Left ventricle myocardium inferior (tissue), 1 donor: ENCODE measurements at regions not wholly inside any gene's neighbourhood (a gene's known extent, or its start where the extent isn't known, plus 50 kb on each side); places are given as distances from the start of the nearest gene placed in this dataset.

ENCODE experiments used
- DNase-seq: peaks from one replicate; pipeline ENCODE4 v3.0.0-alpha.2; 2020
- H3K27ac ChIP-seq: fragments of 200-600 bp; replicated peaks from 2 replicates; pipeline ENCODE4 v1.8.0; 2021
- H3K27me3 ChIP-seq: fragments of 200-600 bp; 2 replicates; pipeline ENCODE4 v1.8.0; 2021; ENCODE audit warnings: low read depth
- H3K36me3 ChIP-seq: fragments of 200-600 bp; 2 replicates; pipeline ENCODE4 v1.8.0; 2021
- H3K4me1 ChIP-seq: fragments of 200-600 bp; 2 replicates; pipeline ENCODE4 v1.8.0; 2021
- H3K4me3 ChIP-seq: fragments of 200-600 bp; 2 replicates; pipeline ENCODE4 v1.8.0; 2021; ENCODE audit warnings: mild to moderate bottlenecking, moderate library complexity
- H3K9me3 ChIP-seq: fragments of 200-600 bp; replicated peaks from 2 replicates; pipeline ENCODE4 v1.8.0; 2021
- CTCF ChIP-seq: fragments of 200-600 bp; IDR thresholded peaks from 2 replicates; pipeline ENCODE4 v1.8.0; 2021; ENCODE audit warnings: antibody characterized with exemption, mild to moderate bottlenecking, borderline replicate concordance
- intact Hi-C: fragments of 100-400 bp; cut with micrococcal nuclease; formaldehyde crosslinking; loops from one replicate; pipeline ENCODE4 v1.11.0; 2022
- donor health status: DM: no; HTN: yes; CAD: no; lungs with severe emphysema.

DNA sequence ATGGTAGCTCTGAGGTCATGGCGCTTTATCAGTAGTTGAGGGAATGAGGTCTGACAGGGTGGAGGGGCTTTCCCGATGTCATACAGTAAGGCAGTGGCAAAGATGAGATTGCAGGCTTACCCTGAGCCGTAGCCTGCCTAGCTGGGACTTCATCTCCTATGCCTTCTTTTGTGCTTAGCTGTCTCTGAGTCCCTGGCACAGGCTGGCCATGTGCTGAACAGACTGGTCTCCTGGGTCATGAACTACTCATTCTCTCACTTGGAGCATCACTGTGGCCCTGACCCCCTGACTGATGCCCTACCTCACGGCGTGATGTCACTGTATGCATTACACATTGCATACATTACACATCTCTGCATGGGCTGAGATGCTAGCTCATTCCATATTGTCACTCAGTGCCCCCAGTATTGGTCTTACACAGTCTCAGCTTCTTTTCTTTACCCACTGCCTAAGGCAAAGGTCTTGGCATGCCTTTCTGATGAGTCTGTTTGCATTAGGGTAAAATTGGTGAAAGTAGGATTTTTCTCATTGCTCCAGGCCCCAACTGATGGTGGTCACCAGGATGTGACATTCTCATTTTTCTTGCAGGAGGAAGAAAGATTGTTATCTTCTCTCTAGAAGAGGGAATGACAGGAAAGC, 389.4 kb upstream of the CADM1 start:
- Histone ChIP-seq H3K27me3 (peaks cover 3% of the 10 kb centered on the region), H3K4me3 (no peak overlapping the region), H3K36me3 (no peaks in the 10 kb centered on the region), H3K9me3 (no peaks in the 10 kb centered on the region), H3K4me1 (no peaks in the 10 kb centered on the region), H3K27ac (no peak overlapping the region)
- intact Hi-C loops, result no loop called here
- DNase-seq, result no peak
- no peak for TF ChIP-seq CTCF

DNA sequence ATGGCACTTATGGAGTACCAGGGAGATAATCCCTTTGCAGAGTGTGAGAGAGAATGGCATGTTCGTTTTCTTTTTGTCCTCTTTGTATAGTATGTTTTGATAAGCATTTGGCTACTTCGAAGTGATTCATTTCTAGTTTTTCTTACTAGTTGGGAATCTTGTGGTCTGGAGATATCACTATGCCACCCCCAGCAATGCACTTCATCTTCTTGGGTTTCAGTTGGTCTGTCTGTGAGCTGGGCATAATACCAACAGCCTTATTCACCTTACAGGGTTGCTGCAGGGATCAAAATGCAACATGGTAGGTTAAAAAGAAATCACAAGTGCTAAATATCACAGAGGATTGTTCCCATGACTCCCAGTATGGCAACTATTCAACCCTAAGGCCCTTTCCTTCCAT, 387.8 kb upstream of the CADM1 start:
- DNase-seq, result no peak
- H3K27ac ChIP-seq, result no peak overlapping the region
- intact Hi-C loops, result no loop called here
- peaks cover 4% of the 10 kb centered on the region for H3K27me3 ChIP-seq
- H3K4me3 ChIP-seq, result no peak overlapping the region
- TF ChIP-seq CTCF, result no peak
- H3K4me1 ChIP-seq, result no peaks in the 10 kb centered on the region
- H3K9me3 ChIP-seq, result no peaks in the 10 kb centered on the region
- no peaks in the 10 kb centered on the region for H3K36me3 ChIP-seq

- intact Hi-C loops, result no loop called here
- DNase-seq, result no peak
- Histone ChIP-seq H3K4me1 (no peaks in the 10 kb centered on the region), H3K36me3 (no peaks in the 10 kb centered on the region), H3K27ac (no peak overlapping the region), H3K27me3 (peaks cover 4% of the 10 kb centered on the region), H3K4me3 (no peak overlapping the region), H3K9me3 (no peaks in the 10 kb centered on the region)
- TF ChIP-seq CTCF, result no peak
Measured at GRCh38 chr11:115891581-115891980, 387.4 kb upstream of the CADM1 start.

GRCh38 chr11:115890500-115890899, 386.3 kb upstream of the CADM1 start:
- intact Hi-C loops, result no loop called here
- TF ChIP-seq CTCF, result no peak
- no peak for DNase-seq
- no peak overlapping the region for H3K27ac ChIP-seq
- no peaks in the 10 kb centered on the region for H3K36me3 ChIP-seq
- no peak overlapping the region for H3K4me3 ChIP-seq
- peaks cover 4% of the 10 kb centered on the region for H3K27me3 ChIP-seq
- no peaks in the 10 kb centered on the region for H3K9me3 ChIP-seq
- peaks cover 6% of the 10 kb centered on the region for H3K4me1 ChIP-seq

DNA sequence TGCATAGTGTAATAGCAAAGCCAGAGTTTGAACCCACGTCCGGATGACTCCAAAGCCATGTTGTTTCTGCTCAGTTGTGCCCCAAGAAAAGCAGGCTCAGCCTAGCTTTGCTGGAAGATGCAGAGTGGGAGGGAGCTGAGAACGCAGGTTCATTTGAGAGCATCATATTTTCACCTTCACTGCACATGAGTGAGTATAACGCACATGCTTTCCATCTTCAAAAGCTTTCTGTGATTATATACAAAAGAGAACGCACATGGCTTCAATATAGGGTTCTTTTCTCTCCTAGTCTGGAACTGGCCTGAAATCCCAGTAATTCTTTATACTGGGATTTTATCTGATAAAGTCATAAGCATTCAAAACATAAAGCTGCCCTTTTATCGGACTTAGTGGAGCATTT, 385.5 kb upstream of the CADM1 start:
- intact Hi-C loops, result no loop called here
- Histone ChIP-seq H3K27me3 (peaks cover 4% of the 10 kb centered on the region), H3K36me3 (no peaks in the 10 kb centered on the region), H3K4me1 (peaks cover 13% of the 10 kb centered on the region), H3K4me3 (no peak overlapping the region), H3K9me3 (no peaks in the 10 kb centered on the region), H3K27ac (no peak overlapping the region)
- DNase-seq, result no peak
- no peak for TF ChIP-seq CTCF

DNA sequence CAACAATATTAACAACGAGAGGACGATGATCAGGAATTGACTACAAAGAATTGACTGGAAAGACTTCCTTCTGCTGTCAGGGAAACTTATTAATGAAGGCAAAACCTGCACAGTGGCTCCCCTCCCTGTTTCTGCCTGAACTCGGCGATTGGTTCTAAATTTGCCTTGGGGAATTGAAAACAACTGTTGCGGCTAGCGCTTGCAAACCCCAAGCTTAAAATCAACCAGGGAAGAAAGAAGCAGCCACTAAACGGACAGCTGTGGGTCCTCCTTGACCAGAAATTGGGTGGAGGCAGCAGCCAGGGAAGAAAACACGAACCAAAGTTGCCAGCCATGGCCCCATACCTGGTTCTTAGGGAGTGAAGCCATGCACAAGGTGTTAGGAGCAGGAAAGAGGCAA, 383.5 kb upstream of the CADM1 start:
- intact Hi-C loops, result no loop called here
- Histone ChIP-seq H3K27me3 (peaks cover 4% of the 10 kb centered on the region), H3K4me3 (no peak overlapping the region), H3K4me1 (peaks cover 24% of the 10 kb centered on the region), H3K9me3 (no peaks in the 10 kb centered on the region), H3K27ac (no peak overlapping the region), H3K36me3 (no peaks in the 10 kb centered on the region)
- DNase-seq, result no peak
- TF ChIP-seq CTCF, result no peak
